Endothelial cell of umbilical vein (primary cell): ENCODE measurements at regions not wholly inside any gene's neighbourhood (a gene's known extent, or its start where the extent isn't known, plus 50 kb on each side); places are given as distances from the start of the nearest gene placed in this dataset.

Experiments
- BruUV-seq: library from RNA; stranded (reverse); fragments of 400-500 nt; replicated peaks from 2 replicates; lab custom pipeline; 2021; lab: Mats Ljungman, UMichigan
- CTCF ChIA-PET: fragments of 300-600, 350-600 bp; sonication (Branson Sonifier 250); formaldehyde crosslinking; loops from one replicate; lab custom pipeline; 2021; ENCODE audit warnings: antibody characterized with exemption, inconsistent platforms; lab: Charles Lee
- POLR2A ChIA-PET: fragments of 300-600, 350-600 bp; sonication (Branson Sonifier 250); formaldehyde crosslinking; loops from one replicate; lab custom pipeline; 2021; ENCODE audit warnings: antibody characterized with exemption, inconsistent platforms; lab: Charles Lee
- DNase-seq: peaks from one replicate; pipeline ENCODE4 v3.0.0-alpha.2; 2011; ENCODE audit warnings: low read depth, low spot score
- FAIRE-seq: peaks from 2 replicates; lab custom pipeline; 2011; peaks lifted over from hg19 to GRCh38; lab: Jason Lieb, UNC
- H2AFZ ChIP-seq: 2 replicates; pipeline ENCODE4 v1.6.0; 2012; ENCODE audit warnings: low read depth, low read length, control low read depth, inconsistent platforms
- H3K27ac ChIP-seq: 2 replicates; pipeline ENCODE4 v1.5.1; 2011; ENCODE audit warnings: low read depth, mild to moderate bottlenecking, control low read depth, low read length, moderate library complexity; ENCODE audit not compliant: insufficient read depth
- H3K27me3 ChIP-seq, 2 experiments: 2 replicates each; pipeline versions ENCODE4 v1.6.0 to v1.6.1; 2011; ENCODE audit warnings: low read length in 2 of 2, mixed read lengths in 1 of 2; ENCODE audit not compliant: control insufficient read depth in 2 of 2, insufficient read depth in 2 of 2
- H3K36me3 ChIP-seq, 2 experiments: 2 replicates in 1 of 2; 3 replicates in 1 of 2; pipeline ENCODE4 v1.5.1; 2011; ENCODE audit warnings: low read length in 2 of 2, mild to moderate bottlenecking in 1 of 2, moderate library complexity in 1 of 2; ENCODE audit not compliant: control insufficient read depth in 2 of 2, insufficient read depth in 2 of 2; ENCODE audit errors: extremely low read depth in 1 of 2
- H3K4me1 ChIP-seq: 3 replicates; pipeline ENCODE4 v1.5.1; 2011; ENCODE audit warnings: mild to moderate bottlenecking, low read length; ENCODE audit not compliant: control insufficient read depth, insufficient read depth; ENCODE audit errors: extremely low read depth
- H3K4me2 ChIP-seq: 2 replicates; pipeline ENCODE4 v1.6.1; 2011; ENCODE audit warnings: low read length, control low read depth, mixed read lengths; ENCODE audit not compliant: insufficient read depth
- H3K4me3 ChIP-seq, 3 experiments: fragments of 200-600 bp in 1 of 3; sonication (generic), shearing (Covaris generic) in 1 of 3; replicated peaks in 1 of 3; 2 replicates each; pipeline ENCODE4 v1.5.1; 2011 to 2016; ENCODE audit warnings: control low read depth in 3 of 3, low read length in 3 of 3, mild to moderate bottlenecking in 2 of 3, inconsistent platforms in 1 of 3, low read depth in 1 of 3, moderate library complexity in 1 of 3; ENCODE audit not compliant: insufficient read depth in 1 of 3
- H3K79me2 ChIP-seq: 2 replicates; pipeline ENCODE4 v1.6.0; 2012; ENCODE audit warnings: low read length, inconsistent platforms; ENCODE audit not compliant: control insufficient read depth, insufficient read depth
- H3K9ac ChIP-seq: replicated peaks from 2 replicates; pipeline ENCODE3; 2011; ENCODE audit warnings: low read length, control low read depth; ENCODE audit not compliant: insufficient read depth; ENCODE audit errors: extremely low read depth
- H3K9me1 ChIP-seq: replicated peaks from 3 replicates; pipeline ENCODE4 v1.6.0; 2011; ENCODE audit warnings: mild to moderate bottlenecking, low read length; ENCODE audit not compliant: control insufficient read depth, insufficient read depth; ENCODE audit errors: extremely low read depth
- H3K9me3 ChIP-seq: replicated peaks from 2 replicates; pipeline ENCODE4 v1.5.1; 2012; ENCODE audit warnings: low read length, inconsistent platforms; ENCODE audit not compliant: control insufficient read depth, insufficient read depth
- H4K20me1 ChIP-seq: replicated peaks from 2 replicates; pipeline ENCODE3; 2011; ENCODE audit warnings: mild to moderate bottlenecking, low read length; ENCODE audit not compliant: control insufficient read depth, insufficient read depth; ENCODE audit errors: extremely low read depth
- EZH2 ChIP-seq: IDR thresholded peaks from 2 replicates; pipeline ENCODE4 v1.6.1; 2012; ENCODE audit warnings: borderline replicate concordance, low read depth, mild to moderate bottlenecking, moderate library complexity, low read length, inconsistent platforms; ENCODE audit not compliant: severe bottlenecking
- FOS ChIP-seq: IDR thresholded peaks from 2 replicates; pipeline ENCODE4 v1.6.1; 2011; ENCODE audit warnings: mild to moderate bottlenecking, low read length, moderate library complexity, borderline replicate concordance; ENCODE audit not compliant: insufficient read depth
- GATA2 ChIP-seq: IDR thresholded peaks from 2 replicates; pipeline ENCODE4 v1.7.0; 2011; ENCODE audit warnings: low read depth, mild to moderate bottlenecking, moderate library complexity, mixed read lengths, low read length; ENCODE audit not compliant: insufficient read length, insufficient read depth
- JUN ChIP-seq: IDR thresholded peaks from 2 replicates; pipeline ENCODE4 v1.6.1; 2011; ENCODE audit warnings: borderline replicate concordance, low read depth; ENCODE audit not compliant: insufficient read length, insufficient read depth
- MYC ChIP-seq: IDR thresholded peaks from one replicate; pipeline ENCODE4 v1.6.1; 2011; ENCODE audit warnings: mild to moderate bottlenecking, low read depth, low read length
- POLR2A ChIP-seq: IDR thresholded peaks from 2 replicates; pipeline ENCODE4 v1.6.1; 2012; ENCODE audit warnings: low read depth, mild to moderate bottlenecking, control low read depth, low read length
- POLR2AphosphoS5 ChIP-seq: IDR thresholded peaks from 2 replicates; pipeline ENCODE4 v1.6.1; 2012; ENCODE audit warnings: low read depth, mild to moderate bottlenecking, control low read depth, low read length, moderate library complexity; ENCODE audit not compliant: insufficient read depth
- dilution Hi-C: fragments of 300-500 bp; cut with MboI; formaldehyde crosslinking; loops from one replicate; pipeline ENCODE4 v1.15.0; 2019; ENCODE audit warnings: low sequenced_read_pairs; ENCODE audit not compliant: extremely low pct_ligation_motif_present
- intact Hi-C: fragments of 100-400 bp; cut with micrococcal nuclease; formaldehyde crosslinking; loops from one replicate; pipeline ENCODE4 v1.10.0; 2022
- TF ChIP-seq, protein P1 (sequence below): IDR thresholded peaks from 2 replicates; pipeline ENCODE4 v1.6.1; 2011; ENCODE audit not compliant: insufficient read depth, insufficient read length
- TF ChIP-seq, protein P2 (sequence below), 2 donors: IDR thresholded peaks; 1 replicate in 1 of 2; 2 replicates in 1 of 2; pipeline ENCODE4 v1.5.1; 2011; ENCODE audit warnings: low read length in 2 of 2, mild to moderate bottlenecking in 2 of 2, moderate library complexity in 2 of 2, control low read depth in 1 of 2, inconsistent platforms in 1 of 2, low read depth in 1 of 2; ENCODE audit not compliant: insufficient read depth in 1 of 2; ENCODE audit errors: extremely low read depth in 1 of 2

DNA sequence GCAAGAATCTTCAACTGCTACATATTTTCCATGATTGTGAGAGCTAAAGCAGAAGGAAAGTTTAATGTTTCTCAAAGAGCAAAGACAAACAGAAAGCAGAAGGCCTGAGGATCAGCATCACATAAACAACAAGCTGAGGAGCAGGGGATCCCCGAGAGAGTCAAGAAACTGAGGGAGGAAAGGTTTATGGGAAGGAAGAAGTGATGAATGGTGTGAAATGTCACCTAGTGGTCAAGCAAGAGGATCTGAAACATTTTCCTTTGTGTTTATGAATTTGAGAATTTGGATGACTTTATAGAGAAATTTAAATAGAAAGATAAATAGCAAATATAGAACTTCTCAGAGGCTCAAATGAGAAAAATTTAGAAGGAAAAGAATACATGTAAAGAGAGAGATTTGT lies 481.9 kb downstream of the CHSY3 start:
- no peak for TF ChIP-seq EZH2
- TF ChIP-seq, protein P1, sequence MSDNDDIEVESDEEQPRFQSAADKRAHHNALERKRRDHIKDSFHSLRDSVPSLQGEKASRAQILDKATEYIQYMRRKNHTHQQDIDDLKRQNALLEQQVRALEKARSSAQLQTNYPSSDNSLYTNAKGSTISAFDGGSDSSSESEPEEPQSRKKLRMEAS = no peak
- no peak for TF ChIP-seq MYC
- no peak for TF ChIP-seq GATA2
- TF ChIP-seq FOS = no peak
- no peak for TF ChIP-seq POLR2AphosphoS5
- TF ChIP-seq JUN = no peak
- TF ChIP-seq, protein P2, sequence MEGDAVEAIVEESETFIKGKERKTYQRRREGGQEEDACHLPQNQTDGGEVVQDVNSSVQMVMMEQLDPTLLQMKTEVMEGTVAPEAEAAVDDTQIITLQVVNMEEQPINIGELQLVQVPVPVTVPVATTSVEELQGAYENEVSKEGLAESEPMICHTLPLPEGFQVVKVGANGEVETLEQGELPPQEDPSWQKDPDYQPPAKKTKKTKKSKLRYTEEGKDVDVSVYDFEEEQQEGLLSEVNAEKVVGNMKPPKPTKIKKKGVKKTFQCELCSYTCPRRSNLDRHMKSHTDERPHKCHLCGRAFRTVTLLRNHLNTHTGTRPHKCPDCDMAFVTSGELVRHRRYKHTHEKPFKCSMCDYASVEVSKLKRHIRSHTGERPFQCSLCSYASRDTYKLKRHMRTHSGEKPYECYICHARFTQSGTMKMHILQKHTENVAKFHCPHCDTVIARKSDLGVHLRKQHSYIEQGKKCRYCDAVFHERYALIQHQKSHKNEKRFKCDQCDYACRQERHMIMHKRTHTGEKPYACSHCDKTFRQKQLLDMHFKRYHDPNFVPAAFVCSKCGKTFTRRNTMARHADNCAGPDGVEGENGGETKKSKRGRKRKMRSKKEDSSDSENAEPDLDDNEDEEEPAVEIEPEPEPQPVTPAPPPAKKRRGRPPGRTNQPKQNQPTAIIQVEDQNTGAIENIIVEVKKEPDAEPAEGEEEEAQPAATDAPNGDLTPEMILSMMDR (IDR thresholded peaks at IDR 0.05; ENCODE audit: extremely low read depth in 1 of 2, insufficient read depth in 1 of 2, low read depth in 1 of 2, low read length in 2 of 2) = no peak
- TF ChIP-seq POLR2A = no peak
- Histone ChIP-seq H3K9me1 (no peaks in the 10 kb centered on the region), H3K4me2 (no peak overlapping the region), H3K4me3 (no peak overlapping the region), H3K79me2 (no peaks in the 10 kb centered on the region), H3K9me3 (no peaks in the 10 kb centered on the region), H3K9ac (no peak overlapping the region), H4K20me1 (no peaks in the 10 kb centered on the region), H3K27ac (no peak overlapping the region), H2AFZ (no peak overlapping the region), H3K36me3 (no peaks in the 10 kb centered on the region), H3K27me3 (no peaks in the 10 kb centered on the region), H3K4me1 (no peaks in the 10 kb centered on the region)
- POLR2A ChIA-PET = no interaction called here
- no TSS peak for BruUV-seq
- CTCF ChIA-PET = interaction anchor here (1.0 to 1.2 kb wide), 3 partner anchors 9 to 276 kb away, joined by 3 to 4 read pairs (median 3); no protein-coding TSS in a partner anchor
- intact Hi-C loops (no loop called here), dilution Hi-C loops (no loop called here)
- FAIRE-seq (no peak), DNase-seq (peak; percentile 17)
